ACC112 (cell line): ENCODE measurements at regions not wholly inside any gene's neighbourhood (a gene's known extent, or its start where the extent isn't known, plus 50 kb on each side); places are given as distances from the start of the nearest gene placed in this dataset.

Experiments
- H2AFZ ChIP-seq: fragments of 200-600 bp; sonication (generic); one replicate; pipeline ENCODE4 v1.6.0; 2017; ENCODE audit warnings: antibody characterized with exemption, low read length; ENCODE audit not compliant: unreplicated experiment
- H3K27ac ChIP-seq: fragments of 200-600 bp; sonication (generic); 2 replicates; pipeline ENCODE4 v1.5.1; 2014; ENCODE audit warnings: low read depth, mild to moderate bottlenecking, antibody characterized with exemption, low read length, moderate library complexity
- H3K27me3 ChIP-seq: fragments of 200-600 bp; sonication (generic); 2 replicates; pipeline ENCODE4 v1.6.1; 2014; ENCODE audit warnings: mild to moderate bottlenecking, antibody characterized with exemption, low read length, moderate library complexity, mixed read lengths; ENCODE audit not compliant: insufficient read depth
- H3K36me3 ChIP-seq: fragments of 200-600 bp; sonication (generic); 2 replicates; pipeline ENCODE4 v1.6.1; 2016; ENCODE audit warnings: mild to moderate bottlenecking, antibody characterized with exemption, low read length, moderate library complexity, mixed read lengths; ENCODE audit not compliant: insufficient read depth
- H3K4me1 ChIP-seq: fragments of 200-600 bp; sonication (generic); one replicate; pipeline ENCODE4 v1.6.1; 2016; ENCODE audit warnings: low read length, mixed read lengths; ENCODE audit not compliant: insufficient read depth, unreplicated experiment, control insufficient read depth
- H3K4me3 ChIP-seq: fragments of 200-600 bp; sonication (generic); 2 replicates; pipeline ENCODE4 v1.5.1; 2014; ENCODE audit warnings: mild to moderate bottlenecking, low read depth, low read length
- H3K79me2 ChIP-seq: fragments of 200-600 bp; sonication (generic); one replicate; pipeline ENCODE4 v1.6.0; 2016; ENCODE audit warnings: low read length; ENCODE audit not compliant: control insufficient read depth, unreplicated experiment, insufficient read depth

DNA sequence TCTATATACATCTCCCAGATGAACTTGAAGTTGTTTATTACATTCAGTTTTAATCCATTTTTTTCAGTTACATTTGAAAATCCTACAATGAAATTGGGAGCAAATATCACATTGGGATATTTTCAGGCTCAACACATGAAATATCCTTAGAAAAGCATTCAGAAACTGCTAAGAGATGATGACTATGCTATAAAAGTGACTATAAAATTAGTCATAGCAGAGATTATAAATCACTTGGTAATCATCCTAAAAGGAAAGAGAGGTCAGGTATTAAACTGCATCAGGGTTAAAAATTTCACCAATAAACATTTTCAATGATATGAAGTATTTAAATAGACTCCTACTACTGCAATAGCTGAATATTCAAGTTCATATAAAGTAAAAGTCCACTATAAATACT, 987.7 kb downstream of the GRIK2 start:
- no peak overlapping the region for H2AFZ ChIP-seq
- no peaks in the 10 kb centered on the region for H3K4me1 ChIP-seq
- no peaks in the 10 kb centered on the region for H3K79me2 ChIP-seq
- no peak overlapping the region for H3K27ac ChIP-seq
- no peak overlapping the region for H3K4me3 ChIP-seq
- no peaks in the 10 kb centered on the region for H3K27me3 ChIP-seq
- no peaks in the 10 kb centered on the region for H3K36me3 ChIP-seq

GRCh38 chr6:102356170-102356569, 962.7 kb downstream of the GRIK2 start:
- no peak overlapping the region for H3K27ac ChIP-seq
- H3K27me3 ChIP-seq: no peaks in the 10 kb centered on the region
- no peaks in the 10 kb centered on the region for H3K79me2 ChIP-seq
- H3K4me3 ChIP-seq: no peak overlapping the region
- H3K36me3 ChIP-seq: no peaks in the 10 kb centered on the region
- H3K4me1 ChIP-seq: no peaks in the 10 kb centered on the region
- no peak overlapping the region for H2AFZ ChIP-seq

DNA sequence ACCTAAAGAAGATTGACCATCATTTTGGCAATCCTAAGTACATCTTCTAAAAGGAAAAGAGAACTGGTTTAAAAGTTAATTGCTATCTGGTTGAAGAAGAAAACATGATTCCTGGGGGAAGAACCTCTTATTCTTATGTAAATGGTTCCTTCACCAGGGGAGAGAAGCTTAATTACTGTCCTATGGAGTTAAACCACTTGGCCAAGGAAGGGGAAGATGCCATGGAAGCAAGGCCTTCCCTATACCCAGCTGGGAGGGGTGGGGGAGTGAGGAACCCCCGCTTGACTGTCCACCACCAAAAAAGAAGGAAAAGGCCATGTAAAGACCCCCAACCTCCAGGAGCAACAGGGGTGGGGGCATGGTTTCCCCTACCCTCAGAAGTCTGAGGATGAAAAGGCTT, 962.1 kb downstream of the GRIK2 start:
- no peak overlapping the region for H3K27ac ChIP-seq
- no peaks in the 10 kb centered on the region for H3K4me1 ChIP-seq
- no peak overlapping the region for H2AFZ ChIP-seq
- H3K79me2 ChIP-seq: no peaks in the 10 kb centered on the region
- H3K36me3 ChIP-seq: no peaks in the 10 kb centered on the region
- no peak overlapping the region for H3K4me3 ChIP-seq
- H3K27me3 ChIP-seq: no peaks in the 10 kb centered on the region

- Histone ChIP-seq H3K27me3 (no peaks in the 10 kb centered on the region), H3K27ac (no peak overlapping the region), H3K36me3 (no peaks in the 10 kb centered on the region), H2AFZ (no peak overlapping the region), H3K4me1 (no peaks in the 10 kb centered on the region), H3K4me3 (no peak overlapping the region), H3K79me2 (no peaks in the 10 kb centered on the region)
These were observed 959.0 kb downstream of the GRIK2 start for GRCh38 chr6:102352552-102352951.

GRCh38 chr6:102344769-102345168, 951.3 kb downstream of the GRIK2 start:
- Histone ChIP-seq H2AFZ (no peak overlapping the region), H3K27ac (no peak overlapping the region), H3K4me1 (no peaks in the 10 kb centered on the region), H3K36me3 (no peaks in the 10 kb centered on the region), H3K27me3 (no peaks in the 10 kb centered on the region), H3K79me2 (no peaks in the 10 kb centered on the region), H3K4me3 (no peak overlapping the region)

- no peak overlapping the region for H3K27ac ChIP-seq
- no peak overlapping the region for H3K4me3 ChIP-seq
- H2AFZ ChIP-seq: no peak overlapping the region
- H3K4me1 ChIP-seq: no peaks in the 10 kb centered on the region
- no peaks in the 10 kb centered on the region for H3K36me3 ChIP-seq
- no peaks in the 10 kb centered on the region for H3K27me3 ChIP-seq
- H3K79me2 ChIP-seq: no peaks in the 10 kb centered on the region
These were observed 946.8 kb downstream of the GRIK2 start for GRCh38 chr6:102340311-102340710.

DNA sequence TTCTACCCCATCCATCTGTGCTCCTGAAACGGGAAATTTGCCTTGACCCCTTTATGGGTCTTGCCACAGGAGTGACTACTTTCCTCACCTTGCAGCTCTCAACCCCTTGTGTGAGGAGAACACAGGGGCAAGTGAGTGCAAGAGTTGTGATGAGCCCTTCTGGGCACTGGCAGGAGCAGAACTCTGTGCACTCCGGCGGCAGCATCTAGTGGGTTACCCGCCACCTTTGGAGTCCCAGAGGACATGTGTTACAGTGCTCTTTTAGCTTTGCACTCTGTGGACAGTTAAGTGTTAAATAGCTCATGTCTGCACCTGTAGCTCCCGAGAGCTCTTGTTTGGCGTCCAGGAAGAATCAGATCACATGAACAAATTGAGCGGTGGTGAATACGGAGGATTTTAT, 940.2 kb downstream of the GRIK2 start:
- H3K36me3 ChIP-seq: no peaks in the 10 kb centered on the region
- H3K4me3 ChIP-seq: no peak overlapping the region
- H2AFZ ChIP-seq: no peak overlapping the region
- no peaks in the 10 kb centered on the region for H3K27me3 ChIP-seq
- no peaks in the 10 kb centered on the region for H3K4me1 ChIP-seq
- no peaks in the 10 kb centered on the region for H3K79me2 ChIP-seq
- H3K27ac ChIP-seq: no peak overlapping the region

DNA sequence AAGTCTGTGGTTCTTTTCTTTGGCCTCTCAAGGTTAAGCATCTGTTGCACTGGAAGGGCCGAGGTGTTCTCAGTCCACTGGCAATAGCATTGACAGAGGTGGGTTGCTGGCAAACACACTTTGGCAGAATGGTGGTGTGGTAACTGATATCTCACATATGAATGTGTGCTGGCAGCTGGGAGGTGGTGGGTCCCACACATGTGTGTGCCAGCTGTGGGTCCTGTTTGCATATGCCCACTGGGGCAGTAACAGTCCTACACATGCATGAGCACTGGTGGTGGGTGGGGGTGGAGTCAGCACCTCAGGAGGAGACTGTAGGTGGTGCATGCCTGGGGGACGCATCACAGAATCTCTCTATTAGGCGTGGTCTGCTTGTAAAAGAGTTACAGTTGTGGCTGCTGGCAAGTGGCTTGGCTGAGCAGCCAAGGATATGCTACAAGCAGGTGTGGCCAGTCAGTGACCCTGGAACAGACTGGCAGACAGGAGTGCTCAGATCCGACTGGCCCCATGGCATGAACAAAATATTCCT, 934.3 kb downstream of the GRIK2 start:
- H2AFZ ChIP-seq: no peak overlapping the region
- H3K36me3 ChIP-seq: no peaks in the 10 kb centered on the region
- H3K4me3 ChIP-seq: no peak overlapping the region
- H3K27ac ChIP-seq: no peak overlapping the region
- no peaks in the 10 kb centered on the region for H3K4me1 ChIP-seq
- no peaks in the 10 kb centered on the region for H3K27me3 ChIP-seq
- no peaks in the 10 kb centered on the region for H3K79me2 ChIP-seq

- no peak overlapping the region for H3K27ac ChIP-seq
- no peak overlapping the region for H2AFZ ChIP-seq
- H3K36me3 ChIP-seq: no peaks in the 10 kb centered on the region
- no peaks in the 10 kb centered on the region for H3K79me2 ChIP-seq
- no peak overlapping the region for H3K4me3 ChIP-seq
- no peaks in the 10 kb centered on the region for H3K27me3 ChIP-seq
- H3K4me1 ChIP-seq: no peaks in the 10 kb centered on the region
These were observed 920.2 kb downstream of the GRIK2 start for GRCh38 chr6:102313699-102314098.

DNA sequence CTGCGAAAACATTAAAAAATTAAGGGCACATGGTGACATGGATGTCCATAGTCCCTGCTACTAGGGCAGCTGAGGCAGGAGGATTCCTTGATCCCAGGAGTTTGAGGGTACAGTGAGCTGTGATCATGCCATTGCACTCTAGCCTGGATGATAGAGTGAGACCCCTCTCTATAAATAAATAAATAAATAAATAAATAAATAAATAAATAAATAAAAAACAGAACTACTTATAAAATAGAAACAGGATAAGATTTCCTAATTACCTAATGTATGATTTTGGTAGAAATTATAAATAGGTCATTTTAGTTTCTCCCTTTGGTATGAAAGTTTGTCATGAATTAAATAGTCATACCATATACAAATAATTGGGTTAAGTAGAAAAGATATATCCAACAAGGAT, 916.2 kb downstream of the GRIK2 start:
- H2AFZ ChIP-seq: no peak overlapping the region
- H3K79me2 ChIP-seq: no peaks in the 10 kb centered on the region
- no peaks in the 10 kb centered on the region for H3K27me3 ChIP-seq
- no peaks in the 10 kb centered on the region for H3K36me3 ChIP-seq
- no peak overlapping the region for H3K4me3 ChIP-seq
- H3K27ac ChIP-seq: no peak overlapping the region
- no peaks in the 10 kb centered on the region for H3K4me1 ChIP-seq

GRCh38 chr6:102300350-102300749, 906.8 kb downstream of the GRIK2 start:
- H3K27me3 ChIP-seq: no peaks in the 10 kb centered on the region
- no peaks in the 10 kb centered on the region for H3K36me3 ChIP-seq
- no peaks in the 10 kb centered on the region for H3K4me1 ChIP-seq
- no peak overlapping the region for H3K27ac ChIP-seq
- H3K4me3 ChIP-seq: no peak overlapping the region
- H2AFZ ChIP-seq: no peak overlapping the region
- H3K79me2 ChIP-seq: no peaks in the 10 kb centered on the region
